Suprapubic skin (tissue), 3 donors: ENCODE measurements at regions not wholly inside any gene's neighbourhood (a gene's known extent, or its start where the extent isn't known, plus 50 kb on each side); places are given as distances from the start of the nearest gene placed in this dataset.

Experiments
- POLR2A ChIP-seq, 2 donors: fragments of 450-650 bp; IDR thresholded peaks; one replicate each; pipeline ENCODE4 v1.6.1; 2017; ENCODE audit warnings: antibody characterized with exemption in 2 of 2, mild to moderate bottlenecking in 2 of 2, moderate library complexity in 2 of 2
- TF ChIP-seq, protein P1 (sequence below), 2 donors: fragments of 200-600 bp in 1 of 2; fragments of 450-650 bp in 1 of 2; sonication (generic) in 1 of 2; IDR thresholded peaks; one replicate each; pipeline ENCODE4 v1.5.1; 2016 to 2019; ENCODE audit warnings: antibody characterized with exemption in 2 of 2, mild to moderate bottlenecking in 1 of 2, moderate library complexity in 1 of 2

GRCh38 chr21:24938573-24938972, 668.7 kb downstream of the MRPL39 start:
- TF ChIP-seq, protein P1, sequence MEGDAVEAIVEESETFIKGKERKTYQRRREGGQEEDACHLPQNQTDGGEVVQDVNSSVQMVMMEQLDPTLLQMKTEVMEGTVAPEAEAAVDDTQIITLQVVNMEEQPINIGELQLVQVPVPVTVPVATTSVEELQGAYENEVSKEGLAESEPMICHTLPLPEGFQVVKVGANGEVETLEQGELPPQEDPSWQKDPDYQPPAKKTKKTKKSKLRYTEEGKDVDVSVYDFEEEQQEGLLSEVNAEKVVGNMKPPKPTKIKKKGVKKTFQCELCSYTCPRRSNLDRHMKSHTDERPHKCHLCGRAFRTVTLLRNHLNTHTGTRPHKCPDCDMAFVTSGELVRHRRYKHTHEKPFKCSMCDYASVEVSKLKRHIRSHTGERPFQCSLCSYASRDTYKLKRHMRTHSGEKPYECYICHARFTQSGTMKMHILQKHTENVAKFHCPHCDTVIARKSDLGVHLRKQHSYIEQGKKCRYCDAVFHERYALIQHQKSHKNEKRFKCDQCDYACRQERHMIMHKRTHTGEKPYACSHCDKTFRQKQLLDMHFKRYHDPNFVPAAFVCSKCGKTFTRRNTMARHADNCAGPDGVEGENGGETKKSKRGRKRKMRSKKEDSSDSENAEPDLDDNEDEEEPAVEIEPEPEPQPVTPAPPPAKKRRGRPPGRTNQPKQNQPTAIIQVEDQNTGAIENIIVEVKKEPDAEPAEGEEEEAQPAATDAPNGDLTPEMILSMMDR (IDR thresholded peaks at IDR 0.05) = no peak
- no peak for TF ChIP-seq POLR2A (IDR thresholded peaks at IDR 0.05)
